Liver (tissue), 3 donors: ENCODE measurements at regions not wholly inside any gene's neighbourhood (a gene's known extent, or its start where the extent isn't known, plus 50 kb on each side); places are given as distances from the start of the nearest gene placed in this dataset.

Source experiments
- CTCF ChIP-seq: fragments of 150-350 bp; IDR thresholded peaks from 2 replicates; pipeline ENCODE4 v1.5.1; 2017; ENCODE audit warnings: improper control_type of control experiment, low read depth, low read length; ENCODE audit not compliant: missing input control
- EGR1 ChIP-seq, 2 donors: IDR thresholded peaks; 2 replicates each; pipeline ENCODE4 v1.6.1; 2016 to 2018; ENCODE audit warnings: antibody characterized with exemption in 2 of 2, low read depth in 2 of 2
- RXRA ChIP-seq, 2 donors: IDR thresholded peaks; 2 replicates each; pipeline ENCODE4 v1.6.1; 2017 to 2018; ENCODE audit warnings: antibody characterized with exemption in 2 of 2, mild to moderate bottlenecking in 1 of 2
- SP1 ChIP-seq: IDR thresholded peaks from 2 replicates; pipeline ENCODE4 v1.6.1; 2018; ENCODE audit warnings: antibody characterized with exemption, mild to moderate bottlenecking
- YY1 ChIP-seq: IDR thresholded peaks from 2 replicates; pipeline ENCODE4 v1.6.1; 2016; ENCODE audit warnings: antibody characterized with exemption, mild to moderate bottlenecking
- donor health status: healthy.
- donor health status: healthy.

- no peak for TF ChIP-seq CTCF
- TF ChIP-seq SP1: no peak
- TF ChIP-seq RXRA (IDR thresholded peaks at IDR 0.05): no peak
- no peak for TF ChIP-seq YY1
- no peak for TF ChIP-seq EGR1 (IDR thresholded peaks at IDR 0.05; ENCODE audit: low read depth in 2 of 2)
These were observed 54.5 kb upstream of the KL start for GRCh38 chr13:32961724-32962123.
